NCI-H446 treated with DMSO at 0.1 percent for 48 hours (cell line): ENCODE measurements at regions not wholly inside any gene's neighbourhood (a gene's known extent, or its start where the extent isn't known, plus 50 kb on each side); places are given as distances from the start of the nearest gene placed in this dataset.

Experiments used
- DNase-seq: peaks from one replicate; lab custom pipeline; 2025; lab: John Stamatoyannopoulos, UW

- DNase-seq: no peak
Observed at GRCh38 chr3:34807611-34808010, 831.7 kb upstream of the ARPP21 start.

- DNase-seq: no peak
Observed at GRCh38 chr3:34808287-34808686, 831.0 kb upstream of the ARPP21 start.

- DNase-seq: no peak
Observed at GRCh38 chr3:34828847-34829246, 810.5 kb upstream of the ARPP21 start.

- no peak for DNase-seq
Observed at GRCh38 chr3:34832865-34833508, 806.3 kb upstream of the ARPP21 start.

GRCh38 chr3:34837848-34838741, 801.2 kb upstream of the ARPP21 start:
- DNase-seq: no peak

- DNase-seq: no peak
Observed at GRCh38 chr3:34842706-34843480, 796.4 kb upstream of the ARPP21 start.

- DNase-seq: no peak
Observed at GRCh38 chr3:34844323-34844620, 795.1 kb upstream of the ARPP21 start.

- no peak for DNase-seq
Observed at GRCh38 chr3:34851137-34851536, 788.2 kb upstream of the ARPP21 start.

- no peak for DNase-seq
Observed at GRCh38 chr3:34852844-34853439, 786.4 kb upstream of the ARPP21 start.

- no peak for DNase-seq
Observed at GRCh38 chr3:34856081-34856947, 783.0 kb upstream of the ARPP21 start.

GRCh38 chr3:34858067-34858660, 781.2 kb upstream of the ARPP21 start:
- no peak for DNase-seq

GRCh38 chr3:34859746-34860145, 779.6 kb upstream of the ARPP21 start:
- no peak for DNase-seq

GRCh38 chr3:34862456-34862855, 776.9 kb upstream of the ARPP21 start:
- DNase-seq: no peak

GRCh38 chr3:34863485-34863884, 775.8 kb upstream of the ARPP21 start:
- DNase-seq: no peak

GRCh38 chr3:34864011-34864410, 775.3 kb upstream of the ARPP21 start:
- no peak for DNase-seq

GRCh38 chr3:34865346-34865745, 774.0 kb upstream of the ARPP21 start:
- DNase-seq: no peak

GRCh38 chr3:34868935-34869334, 770.4 kb upstream of the ARPP21 start:
- no peak for DNase-seq

GRCh38 chr3:34869696-34870095, 769.6 kb upstream of the ARPP21 start:
- no peak for DNase-seq

GRCh38 chr3:34872406-34872805, 766.9 kb upstream of the ARPP21 start:
- DNase-seq: no peak

GRCh38 chr3:34876997-34877396, 762.3 kb upstream of the ARPP21 start:
- DNase-seq: no peak

GRCh38 chr3:34878488-34878887, 760.8 kb upstream of the ARPP21 start:
- no peak for DNase-seq
